Bronchial epithelial cell (primary cell): ENCODE measurements at regions not wholly inside any gene's neighbourhood (a gene's known extent, or its start where the extent isn't known, plus 50 kb on each side); places are given as distances from the start of the nearest gene placed in this dataset.

Source experiments
- DNase-seq: peaks from one replicate; pipeline ENCODE4 v3.0.0-alpha.2; 2010; ENCODE audit warnings: low read depth
- FAIRE-seq: peaks from 2 replicates; lab custom pipeline; 2011; peaks lifted over from hg19 to GRCh38; lab: Jason Lieb, UNC
- H3K27me3 ChIP-seq: 2 replicates; pipeline ENCODE4 v1.5.1; 2011; ENCODE audit warnings: low read length; ENCODE audit not compliant: control insufficient read depth, insufficient read depth
- H3K36me3 ChIP-seq: 2 replicates; pipeline ENCODE4 v1.5.1; 2011; ENCODE audit warnings: low read length; ENCODE audit not compliant: control insufficient read depth, insufficient read depth
- H3K4me3 ChIP-seq: 2 replicates; pipeline ENCODE4 v1.5.1; 2011; ENCODE audit warnings: mild to moderate bottlenecking, low read depth, low read length, control low read depth
- TF ChIP-seq, protein P1 (sequence below): IDR thresholded peaks from 2 replicates; pipeline ENCODE4 v1.5.1; 2011; ENCODE audit warnings: mild to moderate bottlenecking, moderate library complexity, low read length, control low read depth, inconsistent platforms; ENCODE audit not compliant: insufficient read depth, severe bottlenecking

DNA sequence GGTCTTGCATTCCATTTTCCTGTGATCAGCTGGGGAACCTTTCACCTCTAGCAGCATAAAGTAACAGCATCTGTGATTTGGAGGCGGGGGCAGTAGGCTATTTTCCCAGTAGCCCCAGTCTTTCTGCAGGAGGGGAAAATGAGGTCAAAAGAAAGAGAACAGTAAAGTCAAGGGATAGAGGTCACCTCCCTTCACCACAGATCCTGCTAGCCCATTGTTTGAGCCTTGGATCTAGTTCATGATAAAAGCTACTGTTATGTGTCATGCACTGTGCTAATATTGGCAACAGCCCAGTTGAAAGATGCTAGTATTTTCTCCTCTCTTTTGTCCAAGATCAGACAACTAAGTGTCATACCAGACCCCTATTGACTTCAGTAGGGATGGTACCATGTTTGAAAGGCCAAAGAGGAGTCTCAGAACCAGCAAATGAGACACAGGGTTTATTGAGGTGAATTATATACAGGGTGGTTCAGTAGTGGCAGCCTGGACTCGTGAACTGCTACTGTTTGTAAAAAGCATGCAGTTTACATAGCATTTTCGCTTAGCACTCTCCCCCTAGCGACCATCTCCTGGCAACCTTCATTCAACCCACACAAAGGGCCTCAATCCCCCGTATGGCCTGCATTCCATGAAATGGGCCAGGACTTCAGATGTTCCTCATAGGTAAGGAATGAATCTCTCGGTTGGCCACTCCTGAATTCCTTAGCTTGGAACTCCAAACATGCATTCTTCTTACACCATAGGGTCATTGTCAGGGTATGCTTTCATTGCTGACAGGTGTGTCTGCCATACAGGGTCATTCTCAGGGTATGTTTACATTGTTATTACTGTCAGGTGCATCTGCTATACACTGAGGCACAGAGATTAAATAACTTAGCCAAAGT, 170.0 kb upstream of the FRMPD4 start:
- H3K27me3 ChIP-seq = no peaks in the 10 kb centered on the region
- no peak overlapping the region for H3K4me3 ChIP-seq
- TF ChIP-seq, protein P1, sequence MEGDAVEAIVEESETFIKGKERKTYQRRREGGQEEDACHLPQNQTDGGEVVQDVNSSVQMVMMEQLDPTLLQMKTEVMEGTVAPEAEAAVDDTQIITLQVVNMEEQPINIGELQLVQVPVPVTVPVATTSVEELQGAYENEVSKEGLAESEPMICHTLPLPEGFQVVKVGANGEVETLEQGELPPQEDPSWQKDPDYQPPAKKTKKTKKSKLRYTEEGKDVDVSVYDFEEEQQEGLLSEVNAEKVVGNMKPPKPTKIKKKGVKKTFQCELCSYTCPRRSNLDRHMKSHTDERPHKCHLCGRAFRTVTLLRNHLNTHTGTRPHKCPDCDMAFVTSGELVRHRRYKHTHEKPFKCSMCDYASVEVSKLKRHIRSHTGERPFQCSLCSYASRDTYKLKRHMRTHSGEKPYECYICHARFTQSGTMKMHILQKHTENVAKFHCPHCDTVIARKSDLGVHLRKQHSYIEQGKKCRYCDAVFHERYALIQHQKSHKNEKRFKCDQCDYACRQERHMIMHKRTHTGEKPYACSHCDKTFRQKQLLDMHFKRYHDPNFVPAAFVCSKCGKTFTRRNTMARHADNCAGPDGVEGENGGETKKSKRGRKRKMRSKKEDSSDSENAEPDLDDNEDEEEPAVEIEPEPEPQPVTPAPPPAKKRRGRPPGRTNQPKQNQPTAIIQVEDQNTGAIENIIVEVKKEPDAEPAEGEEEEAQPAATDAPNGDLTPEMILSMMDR = no peak
- no peaks in the 10 kb centered on the region for H3K36me3 ChIP-seq
- DNase-seq (peak; percentile 62), FAIRE-seq (peak; percentile 73)

GRCh38 chrX:11968991-11969390, 169.3 kb upstream of the FRMPD4 start:
- H3K4me3 ChIP-seq = no peak overlapping the region
- no peak for DNase-seq
- no peaks in the 10 kb centered on the region for H3K27me3 ChIP-seq
- FAIRE-seq = no peak
- TF ChIP-seq, protein P1 = no peak
- H3K36me3 ChIP-seq = no peaks in the 10 kb centered on the region

- DNase-seq (peak; percentile 44), FAIRE-seq (no peak)
- TF ChIP-seq, protein P1 = no peak
- Histone ChIP-seq H3K4me3 (no peak overlapping the region), H3K27me3 (no peaks in the 10 kb centered on the region), H3K36me3 (no peaks in the 10 kb centered on the region)
These were observed 167.5 kb upstream of the FRMPD4 start for GRCh38 chrX:11970578-11971359.

DNA sequence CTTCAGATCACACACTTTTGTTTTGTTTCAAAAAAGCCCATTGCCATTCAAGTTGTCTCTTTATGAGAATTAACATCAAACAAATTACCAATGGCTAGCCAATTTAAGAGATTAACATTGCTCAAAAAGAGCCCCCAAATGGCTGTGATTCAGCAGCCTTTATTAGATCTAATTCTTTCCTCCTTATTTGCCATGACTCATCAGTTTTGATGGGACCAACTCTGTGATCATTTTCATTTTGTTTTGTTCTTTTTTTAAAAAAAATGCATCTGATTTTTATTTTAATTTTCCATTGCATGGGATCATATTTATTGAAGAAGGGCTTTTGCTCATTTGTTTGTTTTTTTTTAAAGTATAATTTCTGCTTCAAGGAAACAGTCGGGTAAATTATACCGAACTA, 161.6 kb upstream of the FRMPD4 start:
- no peak overlapping the region for H3K4me3 ChIP-seq
- no peaks in the 10 kb centered on the region for H3K27me3 ChIP-seq
- TF ChIP-seq, protein P1 = no peak
- H3K36me3 ChIP-seq = no peaks in the 10 kb centered on the region
- FAIRE-seq (no peak), DNase-seq (no peak)

DNA sequence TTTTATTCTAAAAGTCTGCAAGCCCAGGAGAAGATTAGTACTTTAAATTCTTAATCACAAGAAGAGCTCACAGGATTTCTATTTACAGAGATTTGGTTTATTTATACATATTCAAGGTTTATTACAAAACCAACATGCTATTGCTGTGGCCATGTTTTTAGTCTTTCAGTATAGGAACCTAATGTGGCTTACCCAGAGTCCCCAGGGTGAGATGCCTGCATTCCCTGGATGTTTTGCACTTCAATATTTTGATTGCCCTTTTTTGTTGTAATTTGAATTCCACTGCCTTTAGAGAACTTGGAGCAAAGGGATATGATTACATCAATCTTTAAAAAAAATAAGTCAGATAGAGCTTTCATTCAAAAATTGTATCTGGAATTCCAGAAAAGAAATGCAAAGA, 146.0 kb upstream of the FRMPD4 start:
- FAIRE-seq (no peak), DNase-seq (no peak)
- Histone ChIP-seq H3K36me3 (no peaks in the 10 kb centered on the region), H3K27me3 (no peaks in the 10 kb centered on the region), H3K4me3 (no peak overlapping the region)
- TF ChIP-seq, protein P1 = no peak
